Cerebellar cortex (tissue), 1 donor: ENCODE measurements at regions not wholly inside any gene's neighbourhood (a gene's known extent, or its start where the extent isn't known, plus 50 kb on each side); places are given as distances from the start of the nearest gene placed in this dataset.
"Not testable (repeated sequence)": the region's sequence is repeated elsewhere in the genome, so short reads cannot be mapped to it uniquely, and the experiment has no call there.

Source experiments
- DNase-seq: peaks from one replicate; pipeline ENCODE4 v3.0.0-alpha.2; 2015; ENCODE audit warnings: low spot score

DNA sequence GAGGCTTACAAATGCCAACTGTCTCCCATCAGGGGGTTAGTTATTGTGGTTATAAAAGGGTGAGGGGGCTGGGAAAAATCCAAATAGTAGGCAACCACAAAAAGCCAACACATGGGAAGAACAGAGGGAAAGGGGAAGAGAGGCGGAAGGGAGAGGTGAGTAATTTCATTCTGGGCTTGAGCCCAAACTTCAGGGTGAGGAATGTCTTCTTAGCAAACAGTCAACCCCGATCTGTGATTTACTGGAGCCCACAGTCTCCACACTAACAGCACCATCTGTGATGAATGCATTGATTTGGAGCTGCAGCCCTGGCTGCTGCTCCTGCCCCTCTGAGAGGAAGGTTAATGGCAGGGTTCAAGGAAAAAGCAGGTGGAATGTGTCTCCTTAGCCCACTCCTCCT is 162.2 kb upstream of the GPR101 start:
- peak; percentile 81 for DNase-seq

DNA sequence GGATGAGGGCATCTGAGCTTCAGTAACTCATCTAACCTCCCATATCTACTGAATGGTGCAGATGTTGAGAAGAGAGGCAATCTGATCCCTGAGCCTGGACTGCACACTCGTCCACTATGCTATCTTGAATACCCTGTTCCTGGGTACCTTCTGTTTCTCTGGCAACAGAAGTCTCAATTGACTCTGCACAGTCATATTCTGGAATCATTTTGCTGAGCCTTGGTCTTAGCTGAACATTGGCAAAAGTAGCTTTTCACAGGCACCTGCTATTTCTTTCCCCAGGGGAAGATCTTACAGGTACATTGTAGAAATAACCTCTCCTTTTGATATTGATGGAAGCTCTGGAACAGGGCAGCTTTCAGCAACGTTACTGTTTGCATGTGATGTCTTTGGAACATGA is 161.5 kb upstream of the GPR101 start:
- DNase-seq: peak; percentile 57

DNA sequence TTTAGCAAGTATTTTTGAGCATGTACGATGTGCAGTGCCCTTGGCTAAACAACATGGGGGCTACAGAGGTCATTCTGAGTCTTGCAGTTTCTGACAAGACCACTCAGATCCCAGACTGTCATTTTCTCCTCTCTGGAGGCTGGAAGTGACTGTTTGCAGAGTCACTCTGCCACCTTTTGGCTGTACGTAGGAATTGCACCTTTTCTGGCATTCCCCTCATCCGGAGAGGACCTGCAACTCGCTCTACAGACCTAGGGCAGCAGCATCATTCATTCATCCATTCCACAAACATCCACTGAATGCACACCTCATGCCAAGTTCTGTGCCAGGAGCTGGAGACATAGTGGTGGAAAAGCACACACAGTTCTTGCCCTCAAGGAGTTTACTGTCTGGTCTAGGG is 160.4 kb upstream of the GPR101 start:
- DNase-seq: peak; percentile 57

DNA sequence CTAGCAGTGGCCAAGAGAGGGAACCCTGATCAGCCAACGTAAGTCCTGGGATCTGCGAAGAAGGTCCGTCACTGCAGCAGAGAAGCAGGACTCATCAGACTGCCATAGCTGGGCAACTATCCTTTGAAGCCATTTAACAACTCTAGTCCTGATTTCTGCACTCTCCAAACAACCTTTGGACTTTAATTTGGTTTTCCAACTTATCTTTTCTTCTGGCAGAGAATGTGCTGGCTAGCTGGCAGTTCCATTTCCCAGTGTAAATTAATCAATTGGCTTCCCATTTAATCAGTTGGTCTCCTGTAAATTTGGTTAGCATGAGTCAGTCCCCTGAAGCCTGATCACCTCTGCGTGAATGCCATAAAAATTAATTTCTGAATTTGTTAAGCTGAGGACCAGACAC is 153.7 kb upstream of the GPR101 start:
- no peak for DNase-seq

DNA sequence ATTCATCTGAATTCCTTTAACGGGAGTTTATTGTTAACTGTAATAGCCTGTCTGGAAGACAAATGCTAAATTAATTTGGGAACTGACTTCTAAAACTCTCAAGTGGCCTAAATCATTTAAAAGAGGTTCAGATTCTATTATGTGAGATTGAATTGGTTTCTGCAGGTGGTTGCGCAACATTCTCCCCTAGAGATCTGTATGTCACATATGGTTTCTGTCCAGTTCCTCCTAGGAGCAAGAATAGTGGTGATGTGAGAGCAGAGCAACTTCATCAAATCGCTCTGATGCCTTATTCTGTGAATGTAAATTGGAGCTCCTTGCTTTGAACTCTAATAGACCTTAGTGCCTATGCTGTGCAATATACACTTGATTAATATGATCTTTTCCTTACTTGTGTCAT is 144.6 kb upstream of the GPR101 start:
- DNase-seq: no peak

DNA sequence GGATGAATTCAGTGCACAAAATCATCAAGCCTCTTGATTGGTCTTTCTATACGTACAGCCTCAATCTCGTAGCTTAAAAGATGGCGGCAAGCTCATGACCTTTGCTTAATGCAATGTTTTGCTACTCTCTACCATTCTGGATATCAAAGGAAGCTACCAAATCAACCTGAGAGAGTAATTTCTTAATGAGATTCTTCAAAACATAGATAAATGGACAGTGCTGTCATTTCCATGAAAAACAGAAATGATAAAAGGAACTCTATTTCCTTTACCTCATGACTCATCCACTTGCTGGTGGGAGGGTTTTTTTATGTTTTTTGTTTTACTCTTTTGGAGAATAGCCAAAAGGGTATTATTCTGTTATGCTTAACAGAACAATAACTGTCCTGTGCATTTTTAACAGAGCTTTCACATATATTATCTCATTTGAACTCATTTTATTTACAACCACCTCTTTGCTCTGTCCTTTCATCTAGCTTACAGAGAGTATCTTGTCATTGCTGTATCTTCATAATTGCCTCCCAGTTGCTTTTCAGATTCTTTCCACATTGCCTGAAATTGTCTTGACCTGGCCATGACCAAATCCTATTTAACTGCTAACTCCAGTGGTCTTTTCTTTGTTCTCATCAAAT is 138.6 kb upstream of the GPR101 start:
- no peak for DNase-seq

DNA sequence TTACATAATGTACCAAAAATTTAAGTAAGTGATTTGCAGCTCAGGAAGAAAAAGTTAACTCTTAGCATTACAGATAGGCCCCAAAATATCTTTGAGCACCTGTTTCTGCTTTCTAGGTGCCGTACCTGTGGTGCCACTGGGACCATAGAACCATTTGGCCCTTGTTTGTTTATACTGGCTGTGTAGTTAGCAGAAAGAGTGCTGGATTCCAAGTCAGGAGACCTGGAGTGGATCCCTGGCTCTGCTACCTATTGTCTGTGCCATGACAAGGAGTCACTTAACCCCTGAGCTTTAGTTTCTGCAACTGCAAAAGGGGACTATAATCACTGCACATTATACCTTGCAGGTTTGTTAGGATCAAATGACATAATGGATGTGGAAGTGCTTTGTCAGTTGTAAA is 137.8 kb upstream of the GPR101 start:
- peak; percentile 14 for DNase-seq

DNA sequence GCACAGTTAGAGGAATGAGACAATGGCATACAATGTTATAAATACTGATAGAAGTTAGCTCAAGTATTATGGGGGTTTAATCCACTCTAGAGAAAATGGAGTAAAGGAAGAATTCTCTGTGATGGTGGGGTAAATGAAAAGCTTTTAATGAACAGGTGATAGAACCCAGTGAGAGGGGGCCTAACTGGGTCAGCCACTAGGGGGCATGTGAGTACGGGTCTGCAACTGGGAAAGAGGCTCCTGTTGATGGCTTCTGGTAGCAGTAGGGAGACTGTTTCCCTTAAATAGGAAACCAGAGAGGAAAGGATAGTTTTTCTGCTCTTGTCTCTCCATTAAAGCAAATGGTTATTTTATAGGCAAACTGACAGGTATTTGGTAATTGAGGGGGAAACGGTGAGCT is 132.8 kb upstream of the GPR101 start:
- peak; percentile 4 for DNase-seq

DNA sequence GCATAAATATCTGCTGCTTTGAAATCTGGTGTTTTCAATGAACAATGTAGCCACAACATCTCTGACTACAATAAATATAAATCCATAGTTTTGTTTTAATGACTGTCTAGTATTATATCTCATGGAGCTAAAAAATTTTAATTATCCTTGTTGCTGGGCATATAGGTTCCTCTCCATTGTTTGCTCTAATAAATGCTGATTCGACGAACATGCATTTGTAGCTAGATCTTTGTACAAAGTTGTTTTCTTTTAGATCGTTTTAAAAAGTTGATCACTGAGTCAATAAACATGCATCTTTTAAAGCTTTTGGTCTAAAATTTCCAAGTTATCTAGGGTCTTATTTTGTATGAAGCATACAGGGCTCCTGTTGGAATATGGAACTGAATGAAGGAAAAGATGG is 130.5 kb upstream of the GPR101 start:
- no peak for DNase-seq

DNA sequence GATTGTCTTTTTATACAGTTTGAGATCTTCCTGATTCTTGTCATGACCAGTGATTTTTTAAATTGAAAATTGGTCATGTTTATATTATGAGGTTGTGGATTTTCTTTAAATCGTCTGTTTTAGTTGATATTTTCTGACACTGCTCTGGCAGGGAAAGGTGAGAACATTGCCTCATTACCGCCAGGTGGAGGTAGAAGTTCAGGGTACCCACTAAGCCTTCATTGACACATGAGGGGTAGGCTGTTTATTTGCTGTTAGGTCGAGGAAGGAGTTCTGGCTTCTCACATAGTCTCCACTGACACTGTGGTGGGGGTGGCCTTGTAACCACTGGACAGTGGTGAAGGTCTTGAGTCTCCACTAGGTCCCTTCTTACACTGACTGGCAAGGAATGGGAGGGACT is 117.6 kb upstream of the GPR101 start:
- DNase-seq: no peak

DNA sequence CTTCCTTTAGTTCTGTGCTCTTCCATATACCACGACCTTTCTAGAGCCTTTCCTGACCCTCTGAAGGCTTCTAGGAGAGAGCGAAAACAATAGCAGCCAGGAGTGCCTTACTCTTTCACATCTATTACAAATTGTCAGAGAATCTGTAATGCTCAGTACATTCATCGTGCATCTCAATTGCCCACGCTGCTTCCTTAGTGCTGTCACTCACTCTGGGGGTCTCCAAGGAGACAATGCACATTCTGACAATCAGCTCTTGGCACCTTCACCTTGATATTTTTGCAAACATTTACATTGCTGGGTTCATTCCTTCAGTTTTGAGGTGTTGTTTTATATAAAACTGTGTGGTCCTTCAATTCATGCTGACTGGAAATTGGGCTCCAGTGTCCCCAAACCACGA is 110.1 kb upstream of the GPR101 start:
- DNase-seq: no peak

DNA sequence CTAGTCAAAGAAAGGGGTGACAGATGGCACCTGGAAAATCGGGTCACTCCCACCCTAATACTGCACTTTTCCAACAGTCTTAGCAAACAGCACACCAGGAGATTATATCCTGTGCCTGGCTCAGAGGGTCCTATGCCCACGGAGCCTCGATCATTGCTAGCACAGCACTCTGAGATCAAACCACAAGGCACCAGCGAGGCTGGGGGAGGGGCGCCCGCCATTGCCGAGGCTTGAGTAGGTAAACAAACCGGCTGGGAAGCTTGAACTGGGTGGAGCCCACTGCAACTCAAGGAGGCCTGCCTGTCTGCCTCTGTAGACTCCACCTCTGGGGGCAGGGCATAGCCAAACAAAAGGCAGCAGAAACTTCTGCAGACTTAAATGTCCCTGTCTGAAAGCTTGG is 88.9 kb upstream of the GPR101 start:
- DNase-seq: not testable (repeated sequence)

DNA sequence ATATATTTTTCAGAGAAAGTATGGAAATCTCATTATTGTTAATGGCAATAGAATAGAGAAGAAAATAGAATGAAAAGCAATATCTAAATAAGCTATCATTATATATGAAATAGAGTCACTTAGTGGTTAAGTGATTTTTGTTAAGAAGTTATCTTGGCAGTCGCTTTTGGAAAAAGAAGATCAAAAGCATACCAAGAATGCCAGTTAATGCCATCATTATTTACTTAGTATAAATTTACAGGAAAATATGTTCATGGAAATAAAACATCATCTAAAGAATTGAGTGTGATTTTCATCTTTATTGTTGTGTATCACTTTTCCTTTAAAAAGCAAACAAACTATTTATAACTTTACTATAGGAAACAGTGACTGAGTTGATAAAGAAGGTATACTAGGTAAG is 85.3 kb upstream of the GPR101 start:
- no peak for DNase-seq

DNA sequence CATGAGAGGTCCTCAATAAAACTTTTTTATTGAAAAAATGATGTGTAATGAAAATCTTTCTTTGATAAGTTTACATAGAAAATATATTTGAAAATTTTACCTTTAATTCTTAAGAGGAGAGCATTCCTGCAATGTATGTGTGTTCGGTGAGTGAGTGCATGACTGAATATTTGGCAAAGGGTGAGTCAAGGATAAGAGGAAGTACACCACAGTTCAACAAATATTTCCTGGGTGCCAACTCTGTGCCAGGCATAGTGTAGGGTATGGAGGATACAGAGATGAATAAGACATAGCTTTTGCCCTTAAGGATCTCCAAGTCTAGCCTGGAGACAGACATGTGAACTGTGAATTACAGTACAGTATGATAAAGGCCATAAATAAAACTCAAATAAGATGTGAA is 84.7 kb upstream of the GPR101 start:
- DNase-seq: no peak

DNA sequence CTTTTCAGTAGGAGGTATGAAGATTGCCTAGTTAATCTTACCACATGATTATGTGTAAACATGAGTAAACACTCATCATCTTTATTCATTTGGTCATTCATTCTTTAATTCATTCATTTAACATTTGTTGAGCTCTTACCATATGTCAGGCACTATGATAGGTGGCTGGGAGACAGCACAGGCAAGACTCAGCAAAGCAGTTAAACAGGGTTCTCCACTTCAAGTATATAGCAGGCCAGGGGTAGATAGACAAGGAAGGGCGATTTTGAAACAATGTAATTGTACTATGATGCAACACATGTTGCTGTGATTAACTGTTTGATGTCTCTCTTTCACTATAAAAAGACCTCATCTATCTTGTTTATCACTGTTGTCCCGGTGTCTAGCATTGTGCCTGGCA is 84.3 kb upstream of the GPR101 start:
- no peak for DNase-seq

DNA sequence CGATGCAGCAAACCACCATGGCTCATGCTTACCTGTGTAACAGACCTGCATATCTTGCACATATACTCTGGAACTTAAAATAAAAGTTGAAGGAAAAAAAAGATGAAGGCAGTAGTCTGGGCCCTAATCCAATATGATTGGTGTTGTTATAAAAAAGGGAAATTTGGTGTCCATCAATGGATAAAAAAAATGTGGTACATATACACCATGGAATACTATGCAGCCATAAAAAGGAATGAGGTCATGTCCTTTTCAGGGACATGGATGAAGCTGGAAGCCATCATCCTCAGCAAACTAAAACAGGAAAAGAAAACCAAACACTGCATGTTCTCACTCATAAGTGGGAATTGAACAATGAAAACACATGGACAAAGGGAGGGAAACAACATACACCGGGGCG is 74.1 kb upstream of the GPR101 start:
- not testable (repeated sequence) for DNase-seq

DNA sequence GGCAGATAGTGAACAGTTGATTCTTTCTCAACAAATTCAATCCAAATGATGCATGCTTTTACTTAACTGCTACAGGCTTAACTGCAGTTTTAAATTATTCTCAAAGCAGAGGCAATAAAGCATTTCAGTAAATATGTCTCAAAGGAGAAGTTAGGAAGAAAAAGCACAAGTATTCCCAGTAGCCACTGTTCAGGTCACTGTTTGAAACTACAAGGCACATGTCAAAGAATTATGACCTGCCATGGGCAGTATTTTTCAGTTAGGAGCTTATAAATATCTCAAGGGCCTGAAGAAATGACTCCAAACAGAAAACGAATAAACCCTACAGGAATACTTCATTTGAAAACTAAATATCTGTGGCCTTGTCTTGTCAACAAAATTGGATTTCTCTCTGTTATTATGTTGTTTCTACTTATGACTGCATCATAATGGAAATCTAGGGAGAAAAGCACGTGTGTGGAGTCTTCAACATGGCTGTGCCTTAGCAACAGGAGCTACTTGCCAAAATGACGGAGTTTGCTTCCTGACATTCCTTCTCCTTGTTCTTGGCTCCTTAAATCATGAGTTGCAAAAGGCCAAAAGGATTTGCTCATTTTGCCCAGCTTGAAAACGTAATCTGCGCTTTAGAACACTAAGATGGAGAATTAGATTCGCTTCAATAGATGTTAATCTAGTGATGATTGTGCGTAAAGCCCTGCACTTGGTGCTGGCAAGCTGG is 67.6 kb upstream of the GPR101 start:
- no peak for DNase-seq
